ENCODE measurements at regions not wholly inside any gene's neighbourhood (a gene's known extent, or its start where the extent isn't known, plus 50 kb on each side); places are given as distances from the start of the nearest gene placed in this dataset.
"Not testable (repeated sequence)": the region's sequence is repeated elsewhere in the genome, so short reads cannot be mapped to it uniquely, and the experiment has no call there.

- H3F3A ChIP-seq (ENCODE audit: low read depth) = no peaks in the 10 kb centered on the region
Measured at GRCh38 chr19:28065026-28065425, 1147.9 kb downstream of the UQCRFS1 start.

GRCh38 chr19:28063702-28064101 is 1149.2 kb downstream of the UQCRFS1 start:
- Histone ChIP-seq H4K20me1 (ENCODE audit: insufficient read depth, low read length, poor library complexity, severe bottlenecking) (no peaks in the 10 kb centered on the region), H2AFZ (ENCODE audit: low read length) (no peak overlapping the region), H3K36me3 (ENCODE audit: insufficient read depth, low read length) (no peaks in the 10 kb centered on the region), H3K4me3 (ENCODE audit: low read length, poor library complexity, severe bottlenecking) (no peak overlapping the region), H3F3A (ENCODE audit: low read depth) (no peaks in the 10 kb centered on the region), H3K27me3 (ENCODE audit: insufficient read depth, low read length, poor library complexity, severe bottlenecking) (no peaks in the 10 kb centered on the region), H3K9ac (ENCODE audit: low read depth, low read length, poor library complexity, severe bottlenecking) (no peak overlapping the region), H3K79me2 (ENCODE audit: insufficient read depth, low read length) (no peaks in the 10 kb centered on the region), H3K4me2 (ENCODE audit: low read depth, low read length, poor library complexity, severe bottlenecking) (no peak overlapping the region), H3K4me1 (ENCODE audit: insufficient read depth, low read length, poor library complexity, severe bottlenecking) (no peaks in the 10 kb centered on the region), H3K9me3 (ENCODE audit: insufficient read depth, low read depth, low read length) (peaks cover 11% of the 10 kb centered on the region; the same call in 1 of the 2 replicates), H3K9me2 (replicated peaks; ENCODE audit: low read depth, low read length) (no peaks in the 10 kb centered on the region)
- no peak for TF ChIP-seq EZH2phosphoT487 (IDR thresholded peaks at IDR 0.05; ENCODE audit: borderline replicate concordance)
- TF ChIP-seq CTCF (conservative IDR thresholded peaks at IDR 0.05; ENCODE audit: low read length) = no peak

More at GRCh38 chr19:28065026-28065425, 1147.9 kb downstream of the UQCRFS1 start:
- Histone ChIP-seq H2AFZ (ENCODE audit: low read length) (no peak overlapping the region), H3K4me3 (ENCODE audit: low read length, poor library complexity, severe bottlenecking) (no peak overlapping the region), H3K79me2 (ENCODE audit: insufficient read depth, low read length) (no peaks in the 10 kb centered on the region), H3K4me2 (ENCODE audit: low read depth, low read length, poor library complexity, severe bottlenecking) (no peak overlapping the region), H3K9ac (ENCODE audit: low read depth, low read length, poor library complexity, severe bottlenecking) (no peak overlapping the region), H3K36me3 (ENCODE audit: insufficient read depth, low read length) (no peaks in the 10 kb centered on the region), H3K27me3 (ENCODE audit: insufficient read depth, low read length, poor library complexity, severe bottlenecking) (no peaks in the 10 kb centered on the region), H3K4me1 (ENCODE audit: insufficient read depth, low read length, poor library complexity, severe bottlenecking) (no peaks in the 10 kb centered on the region), H4K20me1 (ENCODE audit: insufficient read depth, low read length, poor library complexity, severe bottlenecking) (no peaks in the 10 kb centered on the region), H3K9me2 (replicated peaks; ENCODE audit: low read depth, low read length) (no peaks in the 10 kb centered on the region), H3K9me3 (ENCODE audit: insufficient read depth, low read depth, low read length) (peaks cover 3% of the 10 kb centered on the region; the same call in 1 of the 2 replicates)
- no peak for TF ChIP-seq CTCF (conservative IDR thresholded peaks at IDR 0.05; ENCODE audit: low read length)
- TF ChIP-seq EZH2phosphoT487 (IDR thresholded peaks at IDR 0.05; ENCODE audit: borderline replicate concordance) = no peak

GRCh38 chr19:28061111-28061510 is 1151.8 kb downstream of the UQCRFS1 start:
- no peaks in the 10 kb centered on the region for H3K79me2 ChIP-seq (ENCODE audit: insufficient read depth, low read length)
- no peaks in the 10 kb centered on the region for H3K9me2 ChIP-seq (replicated peaks; ENCODE audit: low read depth, low read length)
- H3K4me1 ChIP-seq (ENCODE audit: insufficient read depth, low read length, poor library complexity, severe bottlenecking) = no peaks in the 10 kb centered on the region
- no peaks in the 10 kb centered on the region for H3K36me3 ChIP-seq (ENCODE audit: insufficient read depth, low read length)
- no peaks in the 10 kb centered on the region for H3F3A ChIP-seq (ENCODE audit: low read depth)
- H3K9ac ChIP-seq (ENCODE audit: low read depth, low read length, poor library complexity, severe bottlenecking) = no peak overlapping the region
- H3K4me3 ChIP-seq (ENCODE audit: low read length, poor library complexity, severe bottlenecking) = no peak overlapping the region
- H2AFZ ChIP-seq (ENCODE audit: low read length) = no peak overlapping the region
- no peaks in the 10 kb centered on the region for H3K27me3 ChIP-seq (ENCODE audit: insufficient read depth, low read length, poor library complexity, severe bottlenecking)
- H3K9me3 ChIP-seq (ENCODE audit: insufficient read depth, low read depth, low read length) = peaks cover 11% of the 10 kb centered on the region; the same call in 1 of the 2 replicates
- no peak for TF ChIP-seq CTCF (conservative IDR thresholded peaks at IDR 0.05; ENCODE audit: low read length)
- TF ChIP-seq EZH2phosphoT487 (IDR thresholded peaks at IDR 0.05; ENCODE audit: borderline replicate concordance) = no peak
- H4K20me1 ChIP-seq (ENCODE audit: insufficient read depth, low read length, poor library complexity, severe bottlenecking) = no peaks in the 10 kb centered on the region
- H3K4me2 ChIP-seq (ENCODE audit: low read depth, low read length, poor library complexity, severe bottlenecking) = no peak overlapping the region

GRCh38 chr19:28057026-28057425 is 1155.9 kb downstream of the UQCRFS1 start:
- H3K9me2 ChIP-seq (replicated peaks; ENCODE audit: low read depth, low read length); H4K20me1 ChIP-seq (ENCODE audit: insufficient read depth, low read length, poor library complexity, severe bottlenecking); H2AFZ ChIP-seq (ENCODE audit: low read length); H3K79me2 ChIP-seq (ENCODE audit: insufficient read depth, low read length); H3K4me1 ChIP-seq (ENCODE audit: insufficient read depth, low read length, poor library complexity, severe bottlenecking); H3K4me3 ChIP-seq (ENCODE audit: low read length, poor library complexity, severe bottlenecking); H3K4me2 ChIP-seq (ENCODE audit: low read depth, low read length, poor library complexity, severe bottlenecking); H3K36me3 ChIP-seq (ENCODE audit: insufficient read depth, low read length); H3K9ac ChIP-seq (ENCODE audit: low read depth, low read length, poor library complexity, severe bottlenecking); H3K27me3 ChIP-seq (ENCODE audit: insufficient read depth, low read length, poor library complexity, severe bottlenecking); H3F3A ChIP-seq (ENCODE audit: low read depth): not testable (repeated sequence)
- H3K9me3 ChIP-seq (ENCODE audit: insufficient read depth, low read depth, low read length) = peaks cover 11% of the 10 kb centered on the region; the same call in 1 of the 2 replicates

All from Loucy (cell line).